HCT116 (cell line): ENCODE measurements at regions not wholly inside any gene's neighbourhood (a gene's known extent, or its start where the extent isn't known, plus 50 kb on each side); places are given as distances from the start of the nearest gene placed in this dataset.

ENCODE experiments used
- ATAC-seq: fragments of 200-7000 bp; cut with Tn5 transposase; 2 replicates; pipeline ENCODE4 v1.9.1; 2020; ENCODE audit warnings: mild to moderate bottlenecking, moderate library complexity
- BruUV-seq: library from RNA; stranded (reverse); fragments of 400-500 nt; replicated peaks from 2 replicates; lab custom pipeline; 2021; lab: Mats Ljungman, UMichigan
- CTCF ChIA-PET: fragments of 300-600 bp; sonication (Branson Sonifier 250); formaldehyde crosslinking; loops from one replicate; lab custom pipeline; 2021; ENCODE audit warnings: antibody characterized with exemption; lab: Charles Lee
- POLR2A ChIA-PET: fragments of 300-600, 350-600 bp; sonication (Branson Sonifier 250); formaldehyde crosslinking; loops from one replicate; lab custom pipeline; 2021; ENCODE audit warnings: antibody characterized with exemption; lab: Charles Lee
- RAD21 ChIA-PET, 2 experiments: fragments of 300-600 bp; sonication (Branson Sonifier 250); formaldehyde crosslinking; loops; one replicate each; lab custom pipeline; 2023; ENCODE audit warnings: low total read pairs in 2 of 2; ENCODE audit not compliant: uncharacterized antibody in 2 of 2, unreplicated experiment in 2 of 2, low non-redundant PET in 1 of 2; lab: Charles Lee
- DNase-seq: peaks from one replicate; pipeline ENCODE4 v3.0.0-alpha.2; 2010; ENCODE audit warnings: low read depth, low spot score
- H2AFZ ChIP-seq: fragments of 200-600 bp; shearing (Covaris generic), sonication (generic); 2 replicates; pipeline ENCODE4 v1.6.1; 2017; ENCODE audit warnings: low read depth, mixed run types, mixed read lengths, antibody characterized with exemption, low read length; ENCODE audit not compliant: poor library complexity, severe bottlenecking
- H3K27ac ChIP-seq: 2 replicates; pipeline ENCODE4 v1.5.1; 2012; ENCODE audit warnings: low read depth, low read length
- H3K27me3 ChIP-seq: fragments of 200-600 bp; sonication (generic); 2 replicates; pipeline ENCODE4 v1.6.1; 2016; ENCODE audit warnings: mixed run types, low read length, mixed read lengths; ENCODE audit not compliant: insufficient read depth
- H3K36me3 ChIP-seq, 2 experiments: fragments of 200-500 bp in 1 of 2; fragments of 200-600 bp in 1 of 2; sonication (Bioruptor generic) in 1 of 2; sonication (generic) in 1 of 2; 2 replicates each; pipeline versions ENCODE4 v1.5.1 to v1.6.1; 2014 to 2016; ENCODE audit warnings: low read length in 2 of 2, inconsistent platforms in 1 of 2, mixed read lengths in 1 of 2, mixed run types in 1 of 2; ENCODE audit not compliant: insufficient read depth in 2 of 2, control insufficient read depth in 1 of 2
- H3K4me1 ChIP-seq, 2 experiments: fragments of 200-600 bp in 1 of 2; sonication (generic) in 1 of 2; 2 replicates each; pipeline versions ENCODE4 v1.5.1 to v1.6.1; 2012 to 2017; ENCODE audit warnings: low read length in 2 of 2, inconsistent platforms in 1 of 2, mild to moderate bottlenecking in 1 of 2, mixed read lengths in 1 of 2, mixed run types in 1 of 2, moderate library complexity in 1 of 2; ENCODE audit not compliant: insufficient read depth in 2 of 2, control insufficient read depth in 1 of 2
- H3K4me2 ChIP-seq: fragments of 200-600 bp; sonication (generic); 2 replicates; pipeline ENCODE4 v1.6.1; 2017; ENCODE audit warnings: mixed run types, low read length, mixed read lengths
- H3K4me3 ChIP-seq, 2 experiments: fragments of 200-600 bp in 1 of 2; sonication (generic) in 1 of 2; replicated peaks in 1 of 2; 2 replicates each; pipeline ENCODE4 v1.5.1; 2011 to 2016; ENCODE audit warnings: low read length in 2 of 2, control low read depth in 1 of 2, low read depth in 1 of 2, mild to moderate bottlenecking in 1 of 2, mixed read lengths in 1 of 2, mixed run types in 1 of 2
- H3K79me2 ChIP-seq: fragments of 200-600 bp; sonication (generic); 2 replicates; pipeline ENCODE4 v1.6.1; 2017; ENCODE audit warnings: mild to moderate bottlenecking, mixed run types, low read length, moderate library complexity, mixed read lengths; ENCODE audit not compliant: insufficient read depth
- H3K9ac ChIP-seq: fragments of 200-600 bp; sonication (generic); 2 replicates; pipeline ENCODE4 v1.6.1; 2016; ENCODE audit warnings: low read length, mixed read lengths
- H3K9me2 ChIP-seq: fragments of 200-600 bp; sonication (generic), shearing (Covaris generic); 2 replicates; pipeline ENCODE4 v1.6.1; 2017; ENCODE audit warnings: mixed run types, mild to moderate bottlenecking, moderate library complexity; ENCODE audit not compliant: insufficient read depth
- H3K9me3 ChIP-seq, 2 experiments: fragments of 200-500 bp in 1 of 2; fragments of 200-600 bp in 1 of 2; sonication (Bioruptor generic) in 1 of 2; sonication (generic) in 1 of 2; 2 replicates each; pipeline ENCODE4 v1.6.1; 2014 to 2017; ENCODE audit warnings: low read length in 2 of 2, mixed read lengths in 2 of 2, inconsistent platforms in 1 of 2, low read depth in 1 of 2, mild to moderate bottlenecking in 1 of 2, mixed run types in 1 of 2, moderate library complexity in 1 of 2; ENCODE audit not compliant: control insufficient read depth in 1 of 2, insufficient read depth in 1 of 2
- H4K20me1 ChIP-seq: fragments of 200-600 bp; sonication (generic), shearing (Covaris generic); 2 replicates; pipeline ENCODE4 v1.6.1; 2017; ENCODE audit warnings: mixed run types, mild to moderate bottlenecking, moderate library complexity; ENCODE audit not compliant: insufficient read depth
- CBX3 ChIP-seq: IDR thresholded peaks from 2 replicates; pipeline ENCODE4 v1.6.1; 2012; ENCODE audit warnings: low read depth
- CTCF ChIP-seq, 3 experiments: fragments of 200-600 bp in 1 of 3; sonication (generic) in 1 of 3; IDR thresholded peaks in 2 of 3; conservative IDR thresholded peaks in 1 of 3; 2 replicates each; pipeline ENCODE4 v1.5.1; 2012 to 2017; ENCODE audit warnings: low read depth in 2 of 3, low read length in 2 of 3, antibody characterized with exemption in 1 of 3, borderline replicate concordance in 1 of 3, control low read depth in 1 of 3, mild to moderate bottlenecking in 1 of 3, mixed read lengths in 1 of 3, mixed run types in 1 of 3, moderate library complexity in 1 of 3; ENCODE audit not compliant: insufficient read depth in 1 of 3
- JUND ChIP-seq: IDR thresholded peaks from 2 replicates; pipeline ENCODE4 v1.6.1; 2012
- MAX ChIP-seq: IDR thresholded peaks from 2 replicates; pipeline ENCODE4 v1.6.1; 2012
- RAD21 ChIP-seq: IDR thresholded peaks from 2 replicates; pipeline ENCODE4 v1.6.1; 2012; ENCODE audit warnings: low read depth, mild to moderate bottlenecking
- REST ChIP-seq: IDR thresholded peaks from 2 replicates; pipeline ENCODE4 v1.6.1; 2012; ENCODE audit warnings: low read depth
- SP1 ChIP-seq: IDR thresholded peaks from 2 replicates; pipeline ENCODE4 v1.6.1; 2012; ENCODE audit warnings: low read depth
- intact Hi-C: fragments of 100-400 bp; cut with micrococcal nuclease; formaldehyde crosslinking; loops from 2 replicates; pipeline ENCODE4 v1.10.0; 2022

GRCh38 chrX:46036508-46036907 is 508.7 kb downstream of the ZNF674 start (continued):
- TF ChIP-seq REST: no peak
- TF ChIP-seq, all 23 proteins: peak for 0

GRCh38 chrX:46034868-46035267 is 510.4 kb downstream of the ZNF674 start:
- TF ChIP-seq MAX: no peak
- TF ChIP-seq SP1: no peak
- TF ChIP-seq CBX3: no peak
- no peak for TF ChIP-seq CTCF (IDR thresholded peaks at IDR 0.05 in 2 of 3, conservative IDR thresholded peaks at IDR 0.05 in 1 of 3; ENCODE audit: borderline replicate concordance in 1 of 3, insufficient read depth in 1 of 3, low read depth in 2 of 3, low read length in 2 of 3)
- TF ChIP-seq JUND: no peak
- TF ChIP-seq RAD21: no peak
- Histone ChIP-seq H4K20me1 (no peaks in the 10 kb centered on the region), H3K27me3 (no peaks in the 10 kb centered on the region), H3K9ac (no peak overlapping the region), H3K9me3 (no peaks in the 10 kb centered on the region), H2AFZ (no peak overlapping the region), H3K4me2 (no peak overlapping the region), H3K36me3 (no peaks in the 10 kb centered on the region), H3K27ac (no peak overlapping the region), H3K9me2 (no peaks in the 10 kb centered on the region), H3K79me2 (no peaks in the 10 kb centered on the region), H3K4me3 (no peak overlapping the region), H3K4me1 (no peaks in the 10 kb centered on the region)
- RAD21 ChIA-PET: no interaction called here
- no TSS peak for BruUV-seq
- POLR2A ChIA-PET: no interaction called here
- CTCF ChIA-PET: no interaction called here
- ATAC-seq (no peak), DNase-seq (no peak)
- intact Hi-C loops: no loop called here
